ENCODE measurements at regions not wholly inside any gene's neighbourhood (a gene's known extent, or its start where the extent isn't known, plus 50 kb on each side); places are given as distances from the start of the nearest gene placed in this dataset.

DNA sequence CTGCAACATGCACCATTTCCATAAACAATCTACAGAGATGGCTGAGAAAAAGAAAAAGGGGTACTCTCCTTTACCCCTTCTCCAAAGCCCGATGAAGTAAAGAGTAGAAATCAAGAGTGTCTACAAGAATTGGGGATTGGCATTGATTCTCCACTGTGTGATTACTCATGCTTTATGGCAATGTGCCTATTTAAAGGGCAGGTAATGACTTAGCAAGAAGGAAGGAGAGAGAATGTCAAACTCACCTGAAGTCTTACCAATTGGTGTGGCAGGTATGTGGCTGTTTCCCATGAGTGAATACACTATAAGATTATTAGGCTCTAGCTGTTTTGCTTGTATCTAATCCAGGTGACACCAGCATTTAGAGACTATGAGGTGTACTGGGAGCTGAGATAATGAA lies 275.3 kb downstream of the CCER1 start:
- TF ChIP-seq, protein P1, sequence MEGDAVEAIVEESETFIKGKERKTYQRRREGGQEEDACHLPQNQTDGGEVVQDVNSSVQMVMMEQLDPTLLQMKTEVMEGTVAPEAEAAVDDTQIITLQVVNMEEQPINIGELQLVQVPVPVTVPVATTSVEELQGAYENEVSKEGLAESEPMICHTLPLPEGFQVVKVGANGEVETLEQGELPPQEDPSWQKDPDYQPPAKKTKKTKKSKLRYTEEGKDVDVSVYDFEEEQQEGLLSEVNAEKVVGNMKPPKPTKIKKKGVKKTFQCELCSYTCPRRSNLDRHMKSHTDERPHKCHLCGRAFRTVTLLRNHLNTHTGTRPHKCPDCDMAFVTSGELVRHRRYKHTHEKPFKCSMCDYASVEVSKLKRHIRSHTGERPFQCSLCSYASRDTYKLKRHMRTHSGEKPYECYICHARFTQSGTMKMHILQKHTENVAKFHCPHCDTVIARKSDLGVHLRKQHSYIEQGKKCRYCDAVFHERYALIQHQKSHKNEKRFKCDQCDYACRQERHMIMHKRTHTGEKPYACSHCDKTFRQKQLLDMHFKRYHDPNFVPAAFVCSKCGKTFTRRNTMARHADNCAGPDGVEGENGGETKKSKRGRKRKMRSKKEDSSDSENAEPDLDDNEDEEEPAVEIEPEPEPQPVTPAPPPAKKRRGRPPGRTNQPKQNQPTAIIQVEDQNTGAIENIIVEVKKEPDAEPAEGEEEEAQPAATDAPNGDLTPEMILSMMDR (IDR thresholded peaks at IDR 0.05; ENCODE audit: low read depth, low read length), result no peak
- TF ChIP-seq EZH2phosphoT487 (IDR thresholded peaks at IDR 0.05; ENCODE audit: low read depth), result no peak
- Histone ChIP-seq H3K36me3 (replicated peaks; ENCODE audit: low read depth, low read length) (no peaks in the 10 kb centered on the region), H3K27ac (ENCODE audit: low read length) (no peak overlapping the region), H3K4me1 (ENCODE audit: low read length) (no peaks in the 10 kb centered on the region), H3K27me3 (ENCODE audit: low read depth, low read length) (no peaks in the 10 kb centered on the region), H4K20me1 (ENCODE audit: insufficient read depth, low read length) (no peaks in the 10 kb centered on the region), H3K79me2 (ENCODE audit: low read length) (no peaks in the 10 kb centered on the region), H3K9ac (ENCODE audit: low read length) (no peak overlapping the region), H2AFZ (ENCODE audit: low read depth, low read length) (no peak overlapping the region), H3K4me3 (ENCODE audit: low read length) (no peak overlapping the region), H3K4me2 (ENCODE audit: low read length) (no peak overlapping the region), H3K9me3 (ENCODE audit: insufficient read depth, low read length) (no peaks in the 10 kb centered on the region)

GRCh38 chr12:90677552-90677951 lies 277.4 kb downstream of the CCER1 start:
- Histone ChIP-seq H3K27ac (ENCODE audit: low read length) (no peak overlapping the region), H3K79me2 (ENCODE audit: low read length) (no peaks in the 10 kb centered on the region), H4K20me1 (ENCODE audit: insufficient read depth, low read length) (no peaks in the 10 kb centered on the region), H3K4me2 (ENCODE audit: low read length) (no peak overlapping the region), H3K27me3 (ENCODE audit: low read depth, low read length) (no peaks in the 10 kb centered on the region), H2AFZ (ENCODE audit: low read depth, low read length) (no peak overlapping the region), H3K4me1 (ENCODE audit: low read length) (no peaks in the 10 kb centered on the region), H3K36me3 (replicated peaks; ENCODE audit: low read depth, low read length) (no peaks in the 10 kb centered on the region), H3K4me3 (ENCODE audit: low read length) (no peak overlapping the region), H3K9ac (ENCODE audit: low read length) (no peak overlapping the region), H3K9me3 (ENCODE audit: insufficient read depth, low read length) (no peaks in the 10 kb centered on the region)
- TF ChIP-seq EZH2phosphoT487 (IDR thresholded peaks at IDR 0.05; ENCODE audit: low read depth), result no peak
- TF ChIP-seq, protein P1 (IDR thresholded peaks at IDR 0.05; ENCODE audit: low read depth, low read length), result no peak

DNA sequence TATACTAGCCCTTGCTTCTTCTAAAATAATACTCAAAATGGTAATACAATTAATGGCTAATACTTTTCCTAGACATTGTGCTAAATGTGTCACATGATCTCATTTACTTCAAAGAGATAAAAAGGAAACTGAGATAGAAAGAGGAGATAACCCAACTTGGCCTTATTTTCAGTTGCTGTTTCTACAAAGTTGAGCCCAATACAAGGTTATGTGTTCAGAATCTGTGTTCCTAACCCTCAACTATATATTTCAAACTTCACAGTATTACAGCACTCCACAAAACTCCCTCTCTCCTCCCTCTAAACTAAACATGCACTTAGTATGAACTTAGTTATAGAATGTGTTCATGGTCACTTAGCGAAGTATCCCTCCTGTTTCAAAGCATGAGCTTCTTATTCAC lies 277.9 kb downstream of the CCER1 start:
- no peak overlapping the region for H3K9ac ChIP-seq (ENCODE audit: low read length)
- no peak overlapping the region for H3K27ac ChIP-seq (ENCODE audit: low read length)
- H3K9me3 ChIP-seq (ENCODE audit: insufficient read depth, low read length), result no peaks in the 10 kb centered on the region
- H3K4me1 ChIP-seq (ENCODE audit: low read length), result no peaks in the 10 kb centered on the region
- H3K79me2 ChIP-seq (ENCODE audit: low read length), result no peaks in the 10 kb centered on the region
- TF ChIP-seq EZH2phosphoT487 (IDR thresholded peaks at IDR 0.05; ENCODE audit: low read depth), result no peak
- TF ChIP-seq, protein P1 (IDR thresholded peaks at IDR 0.05; ENCODE audit: low read depth, low read length), result no peak
- H3K27me3 ChIP-seq (ENCODE audit: low read depth, low read length), result no peaks in the 10 kb centered on the region
- H2AFZ ChIP-seq (ENCODE audit: low read depth, low read length), result no peak overlapping the region
- no peak overlapping the region for H3K4me3 ChIP-seq (ENCODE audit: low read length)
- H4K20me1 ChIP-seq (ENCODE audit: insufficient read depth, low read length), result no peaks in the 10 kb centered on the region
- H3K4me2 ChIP-seq (ENCODE audit: low read length), result no peak overlapping the region
- no peaks in the 10 kb centered on the region for H3K36me3 ChIP-seq (replicated peaks; ENCODE audit: low read depth, low read length)

GRCh38 chr12:90675106-90675505 lies 279.9 kb downstream of the CCER1 start:
- H3K4me1 ChIP-seq (ENCODE audit: low read length), result no peaks in the 10 kb centered on the region
- H3K9me3 ChIP-seq (ENCODE audit: insufficient read depth, low read length), result no peaks in the 10 kb centered on the region
- no peaks in the 10 kb centered on the region for H3K27me3 ChIP-seq (ENCODE audit: low read depth, low read length)
- H3K9ac ChIP-seq (ENCODE audit: low read length), result no peak overlapping the region
- no peaks in the 10 kb centered on the region for H4K20me1 ChIP-seq (ENCODE audit: insufficient read depth, low read length)
- no peaks in the 10 kb centered on the region for H3K36me3 ChIP-seq (replicated peaks; ENCODE audit: low read depth, low read length)
- H3K4me2 ChIP-seq (ENCODE audit: low read length), result no peak overlapping the region
- H3K27ac ChIP-seq (ENCODE audit: low read length), result no peak overlapping the region
- no peak overlapping the region for H3K4me3 ChIP-seq (ENCODE audit: low read length)
- H2AFZ ChIP-seq (ENCODE audit: low read depth, low read length), result no peak overlapping the region
- TF ChIP-seq, protein P1 (IDR thresholded peaks at IDR 0.05; ENCODE audit: low read depth, low read length), result no peak
- TF ChIP-seq EZH2phosphoT487 (IDR thresholded peaks at IDR 0.05; ENCODE audit: low read depth), result no peak
- no peaks in the 10 kb centered on the region for H3K79me2 ChIP-seq (ENCODE audit: low read length)
